GM10248 (cell line): ENCODE measurements at regions not wholly inside any gene's neighbourhood (a gene's known extent, or its start where the extent isn't known, plus 50 kb on each side); places are given as distances from the start of the nearest gene placed in this dataset.
"Not testable (repeated sequence)": the region's sequence is repeated elsewhere in the genome, so short reads cannot be mapped to it uniquely, and the experiment has no call there.

Experiments
- CTCF ChIA-PET: fragments of 300-600 bp; sonication (Branson Sonifier 250); formaldehyde crosslinking; extraction: SDS; loops from one replicate; lab custom pipeline; 2021; ENCODE audit warnings: antibody characterized with exemption; lab: Yijun Ruan, JAX
- POLR2A ChIA-PET: fragments of 350-650 bp; sonication (Branson Sonifier 250); formaldehyde crosslinking; extraction: SDS; loops from one replicate; lab custom pipeline; 2020; ENCODE audit warnings: antibody characterized with exemption; lab: Yijun Ruan, JAX
- DNase-seq: peaks from one replicate; pipeline ENCODE4 v3.0.0; 2012; ENCODE audit errors: extremely low spot score
- TF ChIP-seq, protein P1 (sequence below): IDR thresholded peaks from 2 replicates; pipeline ENCODE4 v1.5.1; 2012; ENCODE audit warnings: mild to moderate bottlenecking, low read depth; ENCODE audit errors: extremely low read depth, missing control alignments, control extremely low read depth

DNA sequence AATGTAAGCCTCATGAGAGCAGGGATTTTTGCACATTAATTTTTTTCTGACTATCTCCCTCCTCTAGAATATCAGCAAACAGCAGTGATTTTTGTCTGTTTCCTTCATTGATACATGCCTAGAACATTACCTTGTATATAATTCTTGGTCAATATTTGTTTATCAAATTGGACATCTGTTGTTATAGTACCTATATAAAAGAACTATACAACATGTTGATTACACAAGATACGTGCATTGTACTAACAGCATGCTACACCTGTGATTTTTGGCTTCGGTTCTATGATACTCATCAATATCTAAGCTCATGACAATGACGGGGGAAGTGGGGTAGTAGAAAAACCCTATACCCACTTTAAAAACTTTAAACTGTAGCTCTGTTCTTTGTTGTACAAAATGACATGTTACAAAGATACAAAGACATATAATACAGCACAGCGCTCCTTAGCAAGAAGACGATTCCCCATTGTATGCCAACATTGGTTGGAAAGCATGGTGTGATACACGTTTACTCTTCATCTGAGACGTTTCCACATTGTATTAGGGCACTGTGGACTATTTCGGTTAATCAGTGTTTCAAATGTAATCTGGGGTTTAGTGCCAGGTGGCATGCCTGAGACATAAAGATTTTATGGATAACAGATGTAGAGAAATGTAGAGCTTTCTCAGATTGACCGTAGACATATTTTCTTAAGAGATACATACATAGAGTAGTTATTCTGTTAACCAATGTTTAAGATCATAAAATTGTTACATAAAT is 70.5 kb upstream of the FOXP2 start:
- DNase-seq: no peak
- ChIA-PET CTCF (interaction anchor here (1.3 kb wide), 1 partner anchor 9 kb away, joined by 3 read pairs; no protein-coding TSS in a partner anchor), POLR2A (no interaction called here)
- TF ChIP-seq, protein P1, sequence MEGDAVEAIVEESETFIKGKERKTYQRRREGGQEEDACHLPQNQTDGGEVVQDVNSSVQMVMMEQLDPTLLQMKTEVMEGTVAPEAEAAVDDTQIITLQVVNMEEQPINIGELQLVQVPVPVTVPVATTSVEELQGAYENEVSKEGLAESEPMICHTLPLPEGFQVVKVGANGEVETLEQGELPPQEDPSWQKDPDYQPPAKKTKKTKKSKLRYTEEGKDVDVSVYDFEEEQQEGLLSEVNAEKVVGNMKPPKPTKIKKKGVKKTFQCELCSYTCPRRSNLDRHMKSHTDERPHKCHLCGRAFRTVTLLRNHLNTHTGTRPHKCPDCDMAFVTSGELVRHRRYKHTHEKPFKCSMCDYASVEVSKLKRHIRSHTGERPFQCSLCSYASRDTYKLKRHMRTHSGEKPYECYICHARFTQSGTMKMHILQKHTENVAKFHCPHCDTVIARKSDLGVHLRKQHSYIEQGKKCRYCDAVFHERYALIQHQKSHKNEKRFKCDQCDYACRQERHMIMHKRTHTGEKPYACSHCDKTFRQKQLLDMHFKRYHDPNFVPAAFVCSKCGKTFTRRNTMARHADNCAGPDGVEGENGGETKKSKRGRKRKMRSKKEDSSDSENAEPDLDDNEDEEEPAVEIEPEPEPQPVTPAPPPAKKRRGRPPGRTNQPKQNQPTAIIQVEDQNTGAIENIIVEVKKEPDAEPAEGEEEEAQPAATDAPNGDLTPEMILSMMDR: no peak

DNA sequence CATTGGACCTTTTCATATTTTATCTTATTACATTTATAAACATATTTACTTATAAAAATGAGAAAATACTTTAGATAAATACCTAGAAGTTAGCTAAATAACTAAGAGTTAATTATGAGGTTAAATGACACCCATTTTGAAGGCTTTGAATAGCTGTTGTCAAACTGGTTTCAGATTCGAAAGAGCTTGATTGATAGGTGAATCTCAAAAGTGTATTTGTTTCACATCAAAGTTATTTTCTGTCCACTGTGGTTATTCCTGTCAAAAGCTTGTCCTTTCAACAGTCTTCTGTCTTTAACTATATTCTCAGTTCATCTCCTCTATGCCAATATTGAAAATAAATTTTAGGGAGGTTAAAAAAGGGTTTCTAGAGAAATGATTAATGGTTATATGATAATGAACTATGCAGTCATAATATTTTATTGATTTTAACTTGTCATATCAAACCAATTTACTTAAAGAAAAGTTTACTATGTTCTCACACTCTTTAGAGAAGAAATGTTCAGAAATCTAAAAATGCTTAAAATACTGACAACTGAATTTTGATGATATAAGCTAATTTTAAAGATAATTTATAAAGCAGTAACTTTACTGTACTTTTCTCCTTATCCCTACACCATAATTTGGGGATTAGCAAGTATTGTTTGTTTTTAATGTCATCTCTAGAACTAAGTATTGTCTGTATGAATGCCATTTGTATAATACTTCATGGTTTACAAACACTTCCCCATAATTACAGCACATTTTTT is 72.0 kb upstream of the FOXP2 start:
- no peak for DNase-seq
- TF ChIP-seq, protein P1: no peak
- ChIA-PET CTCF (interaction anchor here (1.4 kb wide), 1 partner anchor 12 kb away, joined by 4 read pairs; no protein-coding TSS in a partner anchor), POLR2A (no interaction called here)

DNA sequence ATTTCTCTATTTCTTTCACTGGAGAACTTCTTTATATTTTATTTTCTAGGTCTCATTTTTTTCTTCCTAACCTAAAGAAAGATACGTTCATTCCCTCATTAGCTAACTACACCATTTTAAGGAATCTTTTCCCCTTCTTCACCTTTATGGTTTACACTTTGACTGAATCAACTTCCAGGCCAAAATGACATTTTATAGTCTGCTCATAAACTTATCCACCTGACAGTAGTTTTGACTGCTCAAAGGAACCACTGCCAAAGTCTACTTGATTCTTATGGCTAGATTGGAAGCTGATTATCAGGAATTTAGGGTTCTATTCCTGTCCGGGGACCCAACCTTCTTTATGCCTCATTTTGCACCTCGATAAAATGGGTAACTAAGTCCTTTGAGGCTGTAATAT is 73.0 kb upstream of the FOXP2 start:
- ChIA-PET POLR2A (no interaction called here), CTCF (no interaction called here)
- DNase-seq: no peak
- TF ChIP-seq, protein P1: no peak

DNA sequence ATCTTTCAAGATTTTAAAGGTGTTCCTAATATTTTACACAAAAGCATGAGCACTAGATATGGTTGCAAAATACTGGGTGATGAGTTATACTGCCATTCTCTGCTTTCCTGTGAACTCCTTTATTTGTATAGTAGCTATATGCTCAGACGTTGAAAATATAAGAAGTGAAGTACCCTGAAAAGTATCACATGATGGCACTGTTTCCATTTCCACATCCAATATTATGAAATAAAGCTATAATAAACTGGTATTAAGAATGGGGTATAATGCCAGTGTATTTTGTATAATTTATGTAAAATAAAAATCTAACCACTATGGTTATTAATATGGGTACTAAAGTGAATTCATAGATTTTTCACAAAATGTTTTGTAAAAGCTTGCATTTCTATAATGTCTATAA is 79.6 kb upstream of the FOXP2 start:
- no peak for DNase-seq
- ChIA-PET CTCF (interaction anchor here (0.9 kb wide), 1 partner anchor 9 kb away, joined by 3 read pairs; no protein-coding TSS in a partner anchor), POLR2A (no interaction called here)
- TF ChIP-seq, protein P1: no peak

DNA sequence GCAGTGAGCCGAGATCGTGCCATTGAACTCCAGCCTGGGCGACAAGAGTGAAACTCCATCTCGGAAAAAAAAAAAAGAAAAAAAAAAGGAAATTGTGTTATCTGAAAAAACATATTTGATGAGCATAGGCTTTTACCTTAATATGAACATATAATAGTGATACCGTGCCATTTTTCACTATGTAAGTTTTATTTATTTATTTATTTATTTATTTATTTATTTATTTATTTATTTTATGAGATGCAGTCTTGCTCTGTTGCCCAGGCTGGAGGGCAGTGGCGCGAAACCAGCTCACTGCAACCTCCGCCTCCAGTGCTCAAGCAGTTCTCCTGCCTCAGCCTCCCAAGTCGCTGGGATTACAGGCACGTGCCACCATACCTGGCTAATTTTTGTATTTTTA is 85.2 kb upstream of the FOXP2 start:
- POLR2A ChIA-PET, CTCF ChIA-PET, DNase-seq: not testable (repeated sequence)

DNA sequence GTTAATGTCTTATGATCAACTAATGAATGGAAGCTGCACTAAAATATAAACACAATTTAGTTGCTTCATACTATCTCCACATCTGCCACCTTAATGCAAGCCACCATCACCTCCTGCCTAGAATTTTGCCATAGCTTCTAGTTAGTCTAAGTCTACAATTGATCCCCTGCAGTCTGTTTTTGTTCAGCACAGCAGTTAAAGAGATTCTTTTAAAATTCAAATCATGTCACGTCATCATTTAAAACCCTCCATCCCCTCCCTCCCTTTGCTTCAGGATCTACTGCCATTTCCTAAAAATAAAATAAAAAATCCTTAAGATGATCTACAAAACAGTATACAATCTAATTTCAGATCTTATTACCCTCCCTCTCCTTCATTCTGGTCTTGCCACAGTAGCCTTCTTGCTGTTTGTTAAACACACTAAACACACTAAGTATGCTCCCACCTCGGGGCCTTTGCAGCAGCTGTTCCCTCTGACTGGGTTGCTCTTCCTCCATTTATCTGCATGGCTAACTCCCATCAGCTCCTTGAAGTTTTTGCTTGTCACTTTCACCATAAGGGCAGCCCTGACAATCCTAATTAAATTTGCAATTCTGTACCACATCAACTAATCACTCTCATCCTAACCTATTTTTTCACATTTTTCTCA is 97.0 kb upstream of the FOXP2 start:
- DNase-seq: no peak
- CTCF ChIA-PET: no interaction called here
- TF ChIP-seq, protein P1: no peak
- POLR2A ChIA-PET: no interaction called here
